ENCODE measurements at regions not wholly inside any gene's neighbourhood (a gene's known extent, or its start where the extent isn't known, plus 50 kb on each side); places are given as distances from the start of the nearest gene placed in this dataset.

GRCh38 chr9:19992556-19992955 lies 203.7 kb upstream of the SLC24A2 start:
- peak; percentile 18 for DNase-seq

- no peak for DNase-seq
Measured at GRCh38 chr9:19989213-19989612, 200.4 kb upstream of the SLC24A2 start.

GRCh38 chr9:19988281-19988680 lies 199.4 kb upstream of the SLC24A2 start:
- DNase-seq = no peak

- no peak for DNase-seq
Measured at GRCh38 chr9:19985081-19985480, 196.2 kb upstream of the SLC24A2 start.

GRCh38 chr9:19976226-19976625 lies 187.4 kb upstream of the SLC24A2 start:
- DNase-seq = no peak

- DNase-seq = no peak
Measured at GRCh38 chr9:19975499-19975898, 186.7 kb upstream of the SLC24A2 start.

GRCh38 chr9:19969721-19970120 lies 180.9 kb upstream of the SLC24A2 start:
- no peak for DNase-seq

- no peak for DNase-seq
Measured at GRCh38 chr9:19967888-19968459, 179.1 kb upstream of the SLC24A2 start.

- DNase-seq = no peak
Measured at GRCh38 chr9:19967216-19967887, 178.5 kb upstream of the SLC24A2 start.

GRCh38 chr9:19965336-19965735 lies 176.5 kb upstream of the SLC24A2 start:
- DNase-seq = no peak

- no peak for DNase-seq
Measured at GRCh38 chr9:19947996-19948395, 159.2 kb upstream of the SLC24A2 start.

- no peak for DNase-seq
Measured at GRCh38 chr9:19946441-19947109, 157.7 kb upstream of the SLC24A2 start.

GRCh38 chr9:19941874-19942273 lies 153.0 kb upstream of the SLC24A2 start:
- no peak for DNase-seq

GRCh38 chr9:19940811-19941535 lies 152.1 kb upstream of the SLC24A2 start:
- DNase-seq = no peak

- no peak for DNase-seq
Measured at GRCh38 chr9:19939734-19940278, 151.0 kb upstream of the SLC24A2 start.

- no peak for DNase-seq
Measured at GRCh38 chr9:19938990-19939733, 150.3 kb upstream of the SLC24A2 start.

- no peak for DNase-seq
Measured at GRCh38 chr9:19937121-19937520, 148.3 kb upstream of the SLC24A2 start.

- no peak for DNase-seq
Measured at GRCh38 chr9:19936598-19936997, 147.8 kb upstream of the SLC24A2 start.

GRCh38 chr9:19935422-19935821 lies 146.6 kb upstream of the SLC24A2 start:
- DNase-seq = no peak

- DNase-seq = no peak
Measured at GRCh38 chr9:19934301-19934871, 145.5 kb upstream of the SLC24A2 start.

GRCh38 chr9:19931098-19931890 lies 142.5 kb upstream of the SLC24A2 start:
- DNase-seq = no peak

Data from NCI-H226 (cell line).